IMR-90 (cell line): ENCODE measurements at regions not wholly inside any gene's neighbourhood (a gene's known extent, or its start where the extent isn't known, plus 50 kb on each side); places are given as distances from the start of the nearest gene placed in this dataset.
A peak's percentile ranks its signal among the peaks of the same experiment; 100 is the strongest.

ENCODE experiments used
- ATAC-seq: fragments of 200-7000 bp; cut with Tn5 transposase; 2 replicates; pipeline ENCODE4 v1.9.1; 2020; ENCODE audit warnings: low read depth, mild to moderate bottlenecking, moderate library complexity
- BruUV-seq: library from RNA; stranded (reverse); fragments of 400-500 nt; replicated peaks from 2 replicates; lab custom pipeline; 2021; lab: Mats Ljungman, UMichigan
- CTCF ChIA-PET: fragments of 300-600 bp; formaldehyde crosslinking; extraction: SDS; loops from one replicate; lab custom pipeline; 2021; ENCODE audit warnings: antibody characterized with exemption; lab: Yijun Ruan, JAX
- POLR2A ChIA-PET: fragments of 300-600 bp; sonication (Branson Sonifier 250); formaldehyde crosslinking; loops from one replicate; lab custom pipeline; 2022; ENCODE audit warnings: antibody characterized with exemption; ENCODE audit not compliant: unreplicated experiment; lab: Charles Lee
- DNase-seq: peaks from one replicate; pipeline ENCODE4 v3.0.0; 2013
- H2AFZ ChIP-seq: replicated peaks from 2 replicates; pipeline ENCODE3; 2013; ENCODE audit warnings: low read length, mild to moderate bottlenecking; ENCODE audit not compliant: poor library complexity
- H2AK5ac ChIP-seq: 2 replicates; pipeline ENCODE4 v1.6.1; 2013; ENCODE audit warnings: low read depth, low read length, inconsistent platforms
- H2AK9ac ChIP-seq: replicated peaks from 2 replicates; pipeline ENCODE3; 2013; ENCODE audit warnings: mild to moderate bottlenecking, low read depth, low read length, moderate library complexity; ENCODE audit not compliant: poor library complexity
- H2BK120ac ChIP-seq: 2 replicates; pipeline ENCODE4 v1.6.1; 2013; ENCODE audit warnings: low read depth, low read length, inconsistent platforms
- H2BK15ac ChIP-seq: 3 replicates; pipeline ENCODE4 v1.6.1; 2013; ENCODE audit warnings: low read depth, low read length, inconsistent platforms
- H2BK20ac ChIP-seq: 2 replicates; pipeline ENCODE4 v1.6.1; 2013; ENCODE audit warnings: low read depth, mild to moderate bottlenecking, inconsistent platforms, low read length, moderate library complexity
- H2BK5ac ChIP-seq: 2 replicates; pipeline ENCODE4 v1.6.1; 2013; ENCODE audit warnings: mild to moderate bottlenecking, low read depth, low read length, inconsistent platforms; ENCODE audit not compliant: poor library complexity, severe bottlenecking
- H3K14ac ChIP-seq: replicated peaks from 2 replicates; pipeline ENCODE4 v1.6.1; 2013; ENCODE audit warnings: low read depth, low read length, inconsistent platforms
- H3K18ac ChIP-seq: 2 replicates; pipeline ENCODE4 v1.6.1; 2013; ENCODE audit warnings: low read depth, low read length, control low read depth
- H3K23ac ChIP-seq: 2 replicates; pipeline ENCODE4 v1.6.1; 2013; ENCODE audit warnings: low read depth, low read length, inconsistent platforms
- H3K27ac ChIP-seq: 2 replicates; pipeline ENCODE4 v1.5.1; 2013; ENCODE audit warnings: mild to moderate bottlenecking, control low read depth, low read length; ENCODE audit not compliant: insufficient read depth
- H3K27me3 ChIP-seq: 2 replicates; pipeline ENCODE4 v1.6.1; 2013; ENCODE audit warnings: low read length; ENCODE audit not compliant: control insufficient read depth, insufficient read depth
- H3K36me3 ChIP-seq: 2 replicates; pipeline ENCODE4 v1.6.1; 2013; ENCODE audit warnings: low read length, mixed read lengths; ENCODE audit not compliant: control insufficient read depth, insufficient read depth
- H3K4ac ChIP-seq: 2 replicates; pipeline ENCODE4 v1.6.1; 2013; ENCODE audit warnings: low read depth, low read length, inconsistent platforms
- H3K4me1 ChIP-seq: 2 replicates; pipeline ENCODE4 v1.6.1; 2013; ENCODE audit warnings: low read length, mixed read lengths; ENCODE audit not compliant: control insufficient read depth, insufficient read depth
- H3K4me2 ChIP-seq: 2 replicates; pipeline ENCODE4 v1.6.1; 2013; ENCODE audit warnings: low read depth, mild to moderate bottlenecking, control low read depth, low read length, moderate library complexity
- H3K4me3 ChIP-seq: 2 replicates; pipeline ENCODE4 v1.5.1; 2013; ENCODE audit warnings: low read depth, mild to moderate bottlenecking, control low read depth, low read length, moderate library complexity; ENCODE audit not compliant: insufficient read depth
- H3K56ac ChIP-seq: 2 replicates; pipeline ENCODE4 v1.6.1; 2013; ENCODE audit warnings: low read length, inconsistent platforms; ENCODE audit not compliant: insufficient read depth; ENCODE audit errors: extremely low read depth
- H3K79me1 ChIP-seq, 2 experiments: 2 replicates each; pipeline ENCODE4 v1.6.1; 2013; ENCODE audit warnings: low read length in 2 of 2, inconsistent platforms in 1 of 2, low read depth in 1 of 2
- H3K9ac ChIP-seq: 2 replicates; pipeline ENCODE4 v1.6.1; 2013; ENCODE audit warnings: low read depth, low read length, control low read depth
- H3K9me1 ChIP-seq: 2 replicates; pipeline ENCODE4 v1.6.1; 2013; ENCODE audit warnings: low read length, inconsistent platforms; ENCODE audit not compliant: insufficient read depth
- H3K9me3 ChIP-seq: 2 replicates; pipeline ENCODE4 v1.6.1; 2013; ENCODE audit warnings: low read length; ENCODE audit not compliant: control insufficient read depth, insufficient read depth
- H4K20me1 ChIP-seq: 2 replicates; pipeline ENCODE4 v1.6.1; 2013; ENCODE audit warnings: low read length, inconsistent platforms; ENCODE audit not compliant: insufficient read depth
- H4K5ac ChIP-seq: 2 replicates; pipeline ENCODE4 v1.6.1; 2013; ENCODE audit warnings: mild to moderate bottlenecking, low read depth, low read length, control low read depth
- H4K8ac ChIP-seq, 2 experiments: 2 replicates each; pipeline ENCODE4 v1.6.1; 2013; ENCODE audit warnings: low read depth in 2 of 2, low read length in 2 of 2, control low read depth in 1 of 2, inconsistent platforms in 1 of 2
- H4K91ac ChIP-seq: 2 replicates; pipeline ENCODE4 v1.6.1; 2013; ENCODE audit warnings: low read depth, low read length, inconsistent platforms; ENCODE audit not compliant: insufficient read depth
- MAFK ChIP-seq: IDR thresholded peaks from 2 replicates; pipeline ENCODE4 v1.6.1; 2012; ENCODE audit warnings: low read depth, low read length, improper control_type of control experiment
- MXI1 ChIP-seq: IDR thresholded peaks from 2 replicates; pipeline ENCODE4 v1.6.1; 2012; ENCODE audit warnings: low read depth, mild to moderate bottlenecking, low read length, moderate library complexity, borderline replicate concordance
- POLR2A ChIP-seq: IDR thresholded peaks from 2 replicates; pipeline ENCODE4 v1.6.1; 2012; ENCODE audit warnings: mild to moderate bottlenecking, low read depth, low read length
- RFX5 ChIP-seq: IDR thresholded peaks from 2 replicates; pipeline ENCODE4 v1.8.0; 2012; ENCODE audit warnings: low read depth, mild to moderate bottlenecking, low read length, moderate library complexity
- WGBS, 2 experiments: methylation state at CpG; one replicate each; pipeline versions ENCODE4 v1.1.5 to v1.1.7; 2013; ENCODE audit warnings: missing lambda C conversion rate in 2 of 2; ENCODE audit not compliant: insufficient read length in 1 of 2; ENCODE audit errors: extremely low coverage in 2 of 2; 5-methylcytosine and 5-hydroxymethylcytosine counted together
- dilution Hi-C: fragments of 300-500 bp; cut with HindIII; formaldehyde crosslinking; loops from one replicate; pipeline ENCODE4 v1.14.3; 2018; ENCODE audit warnings: low sequenced_read_pairs; ENCODE audit not compliant: unreplicated experiment
- in situ Hi-C: fragments of 300-500 bp; cut with MboI; formaldehyde crosslinking; loops from 3 replicates; pipeline ENCODE4 v1.14.3; 2019; ENCODE audit warnings: low sequenced_read_pairs, inconsistent platforms, mixed read lengths
- intact Hi-C: fragments of 100-400 bp; cut with micrococcal nuclease; formaldehyde crosslinking; loops from 2 replicates; pipeline ENCODE4 v1.10.0; 2022

DNA sequence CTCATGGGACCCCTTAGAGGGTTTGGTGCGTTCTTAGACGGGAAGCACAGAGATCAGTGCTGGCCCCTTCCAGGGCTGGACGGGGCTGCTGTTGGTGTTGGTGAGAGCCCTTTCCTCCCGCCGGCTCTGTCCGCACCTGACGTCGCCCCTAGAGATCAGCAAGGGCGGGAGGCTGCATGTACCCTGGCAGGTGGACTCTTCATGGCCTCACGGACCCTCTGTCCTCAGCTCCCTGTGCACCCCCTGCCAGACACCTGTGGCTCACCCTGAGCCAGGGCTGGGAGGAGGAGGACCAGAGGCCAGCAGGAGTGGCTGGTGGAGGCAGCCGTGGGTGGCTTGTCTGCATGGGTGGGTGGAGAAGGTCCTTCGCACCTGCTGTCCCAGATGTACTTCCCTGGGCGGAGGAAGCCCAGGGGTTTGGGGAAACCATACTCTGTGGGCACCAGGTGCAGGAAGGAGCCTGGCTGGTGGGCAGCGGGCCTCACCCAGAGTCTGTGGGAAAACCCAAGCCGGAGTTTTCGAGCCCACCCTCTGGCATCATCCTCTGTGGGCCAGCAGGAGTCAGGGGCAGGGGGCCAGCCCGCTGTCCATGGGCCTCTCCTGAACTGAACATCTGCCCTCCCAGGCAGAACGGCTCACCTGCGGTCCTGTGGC, 348.6 kb downstream of the SEC14L1 start:
- peaks cover 74% of the 10 kb centered on the region for H3K36me3 ChIP-seq
- CTCF ChIA-PET = no interaction called here
- dilution Hi-C loops = no loop called here

More for the DNA sequence above, 348.6 kb downstream of the SEC14L1 start:
- in situ Hi-C loops (no loop called here), intact Hi-C loops (no loop called here)
- no peak overlapping the region for H3K9ac ChIP-seq
- H3K23ac ChIP-seq = no peak overlapping the region
- BruUV-seq = no TSS peak
- H3K4me3 ChIP-seq = no peak overlapping the region
- no peak overlapping the region for H3K4ac ChIP-seq
- no peaks in the 10 kb centered on the region for H3K4me1 ChIP-seq
- H4K5ac ChIP-seq = no peak overlapping the region
- H4K20me1 ChIP-seq = peaks cover 81% of the 10 kb centered on the region
- no peak overlapping the region for H3K14ac ChIP-seq
- no peak for ATAC-seq
- no peak overlapping the region for H2BK20ac ChIP-seq
- H3K4me2 ChIP-seq = no peak overlapping the region
- DNase-seq = no peak
- WGBS, 2 experiments = 70% methylated on average over 2 of the region's 19 CpGs; no CpG with 5 or more reads in 1 of the 2 experiments
- H3K79me1 ChIP-seq = peaks cover 17 to 83% of the 10 kb centered on the region in 2 experiments
- peaks cover 14% of the 10 kb centered on the region for H3K9me1 ChIP-seq
- no peak overlapping the region for H2AK5ac ChIP-seq
- no peak overlapping the region for H3K56ac ChIP-seq
- H2AK9ac ChIP-seq = peak overlapping the region; percentile 70
- H4K91ac ChIP-seq = no peak overlapping the region
- no peak overlapping the region for H2AFZ ChIP-seq
- TF ChIP-seq RFX5 (no peak), POLR2A (no peak), MAFK (no peak), MXI1 (no peak)
- no peak overlapping the region for H2BK120ac ChIP-seq
- no peak overlapping the region for H3K18ac ChIP-seq
- H3K9me3 ChIP-seq = no peaks in the 10 kb centered on the region
- POLR2A ChIA-PET = no interaction called here
- H2BK15ac ChIP-seq = no peak overlapping the region
- no peak overlapping the region for H2BK5ac ChIP-seq
- no peaks in the 10 kb centered on the region for H3K27me3 ChIP-seq
- no peak overlapping the region for H4K8ac ChIP-seq
- H3K27ac ChIP-seq = no peak overlapping the region
